Calu3 (cell line): ENCODE measurements at regions not wholly inside any gene's neighbourhood (a gene's known extent, or its start where the extent isn't known, plus 50 kb on each side); places are given as distances from the start of the nearest gene placed in this dataset.
A peak's percentile ranks its signal among the peaks of the same experiment; 100 is the strongest.

Experiments
- BruUV-seq: library from RNA; stranded (reverse); fragments of 400-500 nt; replicated peaks from 2 replicates; lab custom pipeline; 2021; lab: Mats Ljungman, UMichigan
- CTCF ChIA-PET: fragments of 300-600 bp; sonication (Branson Sonifier 250); formaldehyde crosslinking; loops from one replicate; lab custom pipeline; 2022; ENCODE audit warnings: antibody characterized with exemption; lab: Charles Lee
- DNase-seq: peaks from one replicate; pipeline ENCODE4 v3.0.0; 2022
- H3K27ac Mint-ChIP-seq: one replicate; pipeline ENCODE4 v1.8.0; 2022; ENCODE audit warnings: mixed read lengths; ENCODE audit not compliant: unreplicated experiment
- H3K27me3 Mint-ChIP-seq: one replicate; pipeline ENCODE4 v1.8.0; 2022; ENCODE audit warnings: mixed read lengths; ENCODE audit not compliant: unreplicated experiment
- H3K36me3 Mint-ChIP-seq: one replicate; pipeline ENCODE4 v1.8.0; 2022; ENCODE audit warnings: mild to moderate bottlenecking, moderate library complexity, mixed read lengths; ENCODE audit not compliant: insufficient read depth, unreplicated experiment
- H3K4me1 Mint-ChIP-seq: one replicate; pipeline ENCODE4 v1.8.0; 2022; ENCODE audit warnings: mild to moderate bottlenecking, low read depth, mixed read lengths; ENCODE audit not compliant: unreplicated experiment
- H3K4me3 Mint-ChIP-seq: one replicate; pipeline ENCODE4 v1.8.0; 2022; ENCODE audit warnings: mild to moderate bottlenecking, low read depth, moderate library complexity, mixed read lengths; ENCODE audit not compliant: unreplicated experiment
- H3K9me3 Mint-ChIP-seq: one replicate; pipeline ENCODE4 v1.8.0; 2022; ENCODE audit warnings: low read depth, mixed read lengths; ENCODE audit not compliant: unreplicated experiment
- CTCF ChIP-seq: fragments of 200-600 bp; IDR thresholded peaks from one replicate; pipeline ENCODE4 v1.8.0; 2022; ENCODE audit warnings: antibody characterized with exemption; ENCODE audit not compliant: unreplicated experiment
- intact Hi-C: fragments of 100-400 bp; cut with micrococcal nuclease; formaldehyde crosslinking; loops from one replicate; pipeline ENCODE4 v1.10.0; 2022; ENCODE audit not compliant: unreplicated experiment

- intact Hi-C loops, result no loop called here
- CTCF ChIA-PET, result no interaction called here
- no peak overlapping the region for H3K4me3 Mint-ChIP-seq
- BruUV-seq, result no TSS peak
- TF ChIP-seq CTCF, result no peak
- peaks cover 13% of the 10 kb centered on the region for H3K27me3 Mint-ChIP-seq
- no peak for DNase-seq
- H3K4me1 Mint-ChIP-seq, result peaks cover 28% of the 10 kb centered on the region
- H3K27ac Mint-ChIP-seq, result no peak overlapping the region
- peaks cover 3% of the 10 kb centered on the region for H3K9me3 Mint-ChIP-seq
- H3K36me3 Mint-ChIP-seq, result no peaks in the 10 kb centered on the region
Measured at GRCh38 chr17:17414341-17414805, 62.4 kb upstream of the MED9 start.

- no TSS peak for BruUV-seq
- DNase-seq, result no peak
- peaks cover 6% of the 10 kb centered on the region for H3K9me3 Mint-ChIP-seq
- no peak overlapping the region for H3K4me3 Mint-ChIP-seq
- H3K36me3 Mint-ChIP-seq, result no peaks in the 10 kb centered on the region
- no peak for TF ChIP-seq CTCF
- H3K27ac Mint-ChIP-seq, result no peak overlapping the region
- H3K4me1 Mint-ChIP-seq, result peaks cover 28% of the 10 kb centered on the region
- H3K27me3 Mint-ChIP-seq, result peaks cover 13% of the 10 kb centered on the region
- CTCF ChIA-PET, result no interaction called here
- intact Hi-C loops, result no loop called here
Measured at GRCh38 chr17:17415006-17415405, 61.8 kb upstream of the MED9 start.

- CTCF ChIA-PET, result no interaction called here
- peak; percentile 17 for DNase-seq
- Mint-ChIP-seq H3K27ac (peak overlapping the region; percentile 20), H3K27me3 (peaks cover 17% of the 10 kb centered on the region), H3K9me3 (peaks cover 6% of the 10 kb centered on the region), H3K36me3 (no peaks in the 10 kb centered on the region), H3K4me1 (peaks cover 28% of the 10 kb centered on the region), H3K4me3 (no peak overlapping the region)
- no TSS peak for BruUV-seq
- TF ChIP-seq CTCF, result no peak
- intact Hi-C loops, result no loop called here
Measured at GRCh38 chr17:17416007-17416399, 60.8 kb upstream of the MED9 start.

- CTCF ChIA-PET, result no interaction called here
- Mint-ChIP-seq H3K9me3 (peaks cover 6% of the 10 kb centered on the region), H3K27me3 (peaks cover 24% of the 10 kb centered on the region), H3K36me3 (no peaks in the 10 kb centered on the region), H3K4me1 (peaks cover 28% of the 10 kb centered on the region), H3K4me3 (no peak overlapping the region), H3K27ac (peak overlapping the region; percentile 20)
- intact Hi-C loops, result no loop called here
- DNase-seq, result peak; percentile 4
- BruUV-seq, result no TSS peak
- no peak for TF ChIP-seq CTCF
Measured at GRCh38 chr17:17416400-17417360, 60.1 kb upstream of the MED9 start.
